SK-N-SH treated with all-trans-retinoic acid at 6 μM for 48 hours (cell line): ENCODE measurements at regions not wholly inside any gene's neighbourhood (a gene's known extent, or its start where the extent isn't known, plus 50 kb on each side); places are given as distances from the start of the nearest gene placed in this dataset.

Experiments used
- ATAC-seq: fragments of 200-7000 bp; cut with Tn5 transposase; 3 replicates; pipeline ENCODE4 v1.9.1; 2020; ENCODE audit warnings: mild to moderate bottlenecking, moderate library complexity
- ARNTL ChIP-seq: fragments of 450-650 bp; formaldehyde crosslinking; IDR thresholded peaks from 2 replicates; pipeline ENCODE4 v1.5.0; 2020; ENCODE audit warnings: low read depth, mild to moderate bottlenecking, moderate library complexity, borderline replicate concordance
- BACH2 ChIP-seq: fragments of 250-450 bp; sonication (Bioruptor Pico); IDR thresholded peaks from 2 replicates; pipeline ENCODE4 v1.9.0; 2021; ENCODE audit warnings: mild to moderate bottlenecking, borderline replicate concordance
- CSDC2 ChIP-seq: fragments of 250-450 bp; sonication (Bioruptor Pico); IDR thresholded peaks from 2 replicates; pipeline ENCODE4 v1.5.0; 2020; ENCODE audit warnings: mild to moderate bottlenecking, moderate library complexity
- CSRNP3 ChIP-seq: fragments of 250-450 bp; sonication (Bioruptor Pico); IDR thresholded peaks from 2 replicates; pipeline ENCODE4 v1.5.1; 2021; ENCODE audit warnings: mild to moderate bottlenecking, moderate library complexity
- ESRRG ChIP-seq: fragments of 250-450 bp; sonication (Bioruptor Pico); IDR thresholded peaks from 2 replicates; pipeline ENCODE4 v1.6.1; 2021; ENCODE audit warnings: mild to moderate bottlenecking
- GLIS3 ChIP-seq: fragments of 250-450 bp; sonication (Bioruptor Pico); IDR thresholded peaks from 2 replicates; pipeline ENCODE4 v1.5.0; 2020; ENCODE audit warnings: mild to moderate bottlenecking, moderate library complexity
- ISL1 ChIP-seq: fragments of 250-450 bp; sonication (Bioruptor Pico); IDR thresholded peaks from 2 replicates; pipeline ENCODE4 v2.1.2; 2022; ENCODE audit warnings: mild to moderate bottlenecking, moderate library complexity
- OSR1 ChIP-seq: fragments of 250-450 bp; sonication (Bioruptor Pico); IDR thresholded peaks from 2 replicates; pipeline ENCODE4 v1.8.0; 2022; ENCODE audit warnings: moderate library complexity, mild to moderate bottlenecking, inconsistent platforms
- PATZ1 ChIP-seq: fragments of 250-450 bp; sonication (Bioruptor Pico); IDR thresholded peaks from 2 replicates; pipeline ENCODE4 v1.8.0; 2020; ENCODE audit warnings: mild to moderate bottlenecking, moderate library complexity, borderline replicate concordance
- POU6F1 ChIP-seq: fragments of 250-450 bp; sonication (Bioruptor Pico); IDR thresholded peaks from 2 replicates; pipeline ENCODE4 v1.8.0; 2021; ENCODE audit warnings: low read depth, mild to moderate bottlenecking, moderate library complexity, borderline replicate concordance
- PPARA ChIP-seq: fragments of 250-450 bp; sonication (Bioruptor Pico); IDR thresholded peaks from 2 replicates; pipeline ENCODE4 v1.5.0; 2020; ENCODE audit warnings: mild to moderate bottlenecking, borderline replicate concordance
- RARB ChIP-seq: fragments of 250-450 bp; sonication (Bioruptor Pico); IDR thresholded peaks from 2 replicates; pipeline ENCODE4 v1.8.0; 2021; ENCODE audit warnings: mild to moderate bottlenecking, moderate library complexity
- SNAI2 ChIP-seq: fragments of 250-450 bp; sonication (Bioruptor Pico); IDR thresholded peaks from 2 replicates; pipeline ENCODE4 v1.5.0; 2020; ENCODE audit warnings: mild to moderate bottlenecking, moderate library complexity
- TCF4 ChIP-seq: fragments of 250-450 bp; sonication (Bioruptor Pico); IDR thresholded peaks from 2 replicates; pipeline ENCODE4 v1.8.0; 2021; ENCODE audit warnings: mild to moderate bottlenecking, moderate library complexity, borderline replicate concordance
- TOX ChIP-seq: fragments of 250-450 bp; sonication (Bioruptor Pico); IDR thresholded peaks from 2 replicates; pipeline ENCODE4 v1.8.0; 2021; ENCODE audit warnings: mild to moderate bottlenecking, moderate library complexity, borderline replicate concordance
- TSHZ2 ChIP-seq: fragments of 250-450 bp; sonication (Bioruptor Pico); IDR thresholded peaks from 2 replicates; pipeline ENCODE4 v1.5.0; 2020; ENCODE audit warnings: mild to moderate bottlenecking, moderate library complexity
- ZC3H10 ChIP-seq: fragments of 250-450 bp; sonication (Bioruptor Pico); IDR thresholded peaks from 2 replicates; pipeline ENCODE4 v1.5.1; 2021; ENCODE audit warnings: mild to moderate bottlenecking, moderate library complexity
- ZFP3 ChIP-seq: fragments of 250-450 bp; sonication (Bioruptor Pico); IDR thresholded peaks from 2 replicates; pipeline ENCODE4 v1.5.0; 2020; ENCODE audit warnings: mild to moderate bottlenecking, moderate library complexity
- ZFP30 ChIP-seq: fragments of 450-650 bp; formaldehyde crosslinking; IDR thresholded peaks from 2 replicates; pipeline ENCODE4 v1.5.0; 2022; ENCODE audit warnings: mild to moderate bottlenecking, moderate library complexity
- ZNF565 ChIP-seq: fragments of 450-650 bp; formaldehyde crosslinking; conservative IDR thresholded peaks from 2 replicates; pipeline ENCODE4 v1.5.0; 2020; ENCODE audit warnings: low read depth, mild to moderate bottlenecking, moderate library complexity
- ZNF70 ChIP-seq: fragments of 450-650 bp; formaldehyde crosslinking; IDR thresholded peaks from 2 replicates; pipeline ENCODE4 v1.5.0; 2020; ENCODE audit warnings: mild to moderate bottlenecking, moderate library complexity
- ZNF8 ChIP-seq: fragments of 450-650 bp; formaldehyde crosslinking; IDR thresholded peaks from 2 replicates; pipeline ENCODE4 v1.5.0; 2020; ENCODE audit warnings: mild to moderate bottlenecking, moderate library complexity

DNA sequence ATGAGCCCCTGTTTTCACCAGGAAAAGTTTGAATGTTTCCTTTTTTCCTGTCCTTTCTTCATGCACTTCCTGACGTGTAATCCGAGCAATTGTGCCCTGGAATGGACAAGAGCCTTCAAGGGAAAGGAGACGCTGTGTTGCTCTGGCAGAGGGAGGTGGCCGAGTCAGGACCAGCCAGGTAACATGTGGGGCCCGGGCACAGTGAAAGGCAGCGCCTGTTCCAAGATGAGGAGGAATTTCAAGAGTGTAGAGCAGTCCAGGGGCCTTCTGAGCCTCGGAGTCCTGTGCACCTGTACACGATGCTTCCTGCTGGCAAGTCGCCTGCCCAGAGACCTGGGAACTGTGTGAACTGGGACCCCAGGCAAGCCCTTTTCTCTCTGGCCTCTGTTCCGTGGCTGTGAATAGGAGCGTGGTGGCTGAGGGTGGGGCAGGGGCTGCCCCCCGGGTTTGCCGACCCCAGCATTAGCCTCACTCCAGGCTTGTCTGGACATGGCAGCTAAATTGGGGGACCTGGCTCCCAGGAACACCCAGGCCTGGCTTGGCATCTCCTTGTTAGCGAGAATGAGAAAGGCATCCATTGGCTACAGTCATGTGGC lies 92.0 kb downstream of the MYEOV start:
- no peak for TF ChIP-seq PATZ1 (CRISPR knock-in tag)
- TF ChIP-seq ZNF8 (CRISPR knock-in tag): no peak
- no peak for TF ChIP-seq TSHZ2 (CRISPR knock-in tag)
- no peak for TF ChIP-seq ZC3H10 (CRISPR knock-in tag)
- no peak for TF ChIP-seq SNAI2 (CRISPR knock-in tag)
- no peak for TF ChIP-seq CSRNP3 (CRISPR knock-in tag)
- TF ChIP-seq OSR1 (CRISPR knock-in tag): no peak
- TF ChIP-seq BACH2 (CRISPR knock-in tag): no peak
- TF ChIP-seq ZNF565 (CRISPR knock-in tag): no peak
- no peak for TF ChIP-seq TCF4 (CRISPR knock-in tag)
- no peak for TF ChIP-seq PPARA (CRISPR knock-in tag)
- TF ChIP-seq ZFP30 (CRISPR knock-in tag): no peak
- TF ChIP-seq RARB (CRISPR knock-in tag): no peak
- TF ChIP-seq CSDC2 (CRISPR knock-in tag): no peak
- no peak for TF ChIP-seq POU6F1 (CRISPR knock-in tag)
- no peak for TF ChIP-seq GLIS3 (CRISPR knock-in tag)
- ATAC-seq: no peak

DNA sequence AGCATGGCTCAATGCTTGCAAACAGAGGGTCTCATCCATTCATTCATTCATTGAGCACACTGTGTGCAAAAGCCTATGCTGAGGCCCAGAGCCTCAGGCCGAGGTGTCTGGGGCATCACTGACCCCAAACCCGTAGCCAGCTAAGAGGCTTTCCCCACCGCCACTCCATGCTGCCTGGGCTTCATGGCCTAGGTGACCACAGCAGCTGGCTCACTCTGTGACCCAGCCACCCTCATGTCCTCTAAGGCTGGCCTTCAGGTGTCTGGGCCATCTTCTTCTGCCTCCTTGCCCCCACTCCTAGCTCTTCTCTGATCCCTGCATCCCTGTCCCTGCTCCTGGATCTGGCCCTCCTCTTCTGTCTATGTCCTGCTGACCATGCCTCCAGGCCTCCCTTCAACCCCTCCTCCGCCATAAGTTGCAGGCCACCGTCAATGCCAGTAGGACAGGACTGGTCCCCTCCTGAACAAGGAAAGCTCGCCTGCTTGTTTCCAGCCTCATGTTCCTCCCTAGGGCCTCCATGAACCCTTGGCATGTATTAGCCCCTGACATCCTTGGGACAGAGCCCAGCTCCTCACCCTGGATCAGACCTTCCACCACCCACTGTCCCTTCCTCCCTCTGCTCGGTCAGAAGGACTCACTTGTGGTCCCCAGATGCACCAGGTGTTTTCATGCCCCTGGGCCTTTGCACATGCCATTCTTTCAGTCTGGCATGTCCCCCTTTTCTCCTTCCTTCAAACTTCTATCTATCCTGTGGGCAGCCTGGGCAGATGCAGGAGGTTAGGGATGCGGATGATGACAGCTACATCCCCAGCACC lies 92.8 kb downstream of the MYEOV start:
- no peak for ATAC-seq
- TF ChIP-seq ARNTL (CRISPR knock-in tag) (no peak), TCF4 (CRISPR knock-in tag) (no peak), CSRNP3 (CRISPR knock-in tag) (no peak), ZC3H10 (CRISPR knock-in tag) (no peak), RARB (CRISPR knock-in tag) (no peak), ZNF8 (CRISPR knock-in tag) (no peak), ZFP3 (CRISPR knock-in tag) (no peak), CSDC2 (CRISPR knock-in tag) (no peak), TOX (no peak), PATZ1 (CRISPR knock-in tag) (no peak), SNAI2 (CRISPR knock-in tag) (no peak), BACH2 (CRISPR knock-in tag) (no peak), ISL1 (CRISPR knock-in tag) (no peak), TSHZ2 (CRISPR knock-in tag) (no peak), ZNF70 (CRISPR knock-in tag) (no peak), ESRRG (CRISPR knock-in tag) (no peak), ZFP30 (CRISPR knock-in tag) (no peak)
